H1 (cell line): ENCODE measurements at regions not wholly inside any gene's neighbourhood (a gene's known extent, or its start where the extent isn't known, plus 50 kb on each side); places are given as distances from the start of the nearest gene placed in this dataset.

Experiments used
- CHD7 ChIP-seq: fragments of 300-600 bp; sonication (generic); IDR thresholded peaks from 2 replicates; pipeline ENCODE4 v1.7.1; 2012; ENCODE audit warnings: low read length, moderate library complexity, mild to moderate bottlenecking, inconsistent platforms; ENCODE audit not compliant: insufficient replicate concordance

DNA sequence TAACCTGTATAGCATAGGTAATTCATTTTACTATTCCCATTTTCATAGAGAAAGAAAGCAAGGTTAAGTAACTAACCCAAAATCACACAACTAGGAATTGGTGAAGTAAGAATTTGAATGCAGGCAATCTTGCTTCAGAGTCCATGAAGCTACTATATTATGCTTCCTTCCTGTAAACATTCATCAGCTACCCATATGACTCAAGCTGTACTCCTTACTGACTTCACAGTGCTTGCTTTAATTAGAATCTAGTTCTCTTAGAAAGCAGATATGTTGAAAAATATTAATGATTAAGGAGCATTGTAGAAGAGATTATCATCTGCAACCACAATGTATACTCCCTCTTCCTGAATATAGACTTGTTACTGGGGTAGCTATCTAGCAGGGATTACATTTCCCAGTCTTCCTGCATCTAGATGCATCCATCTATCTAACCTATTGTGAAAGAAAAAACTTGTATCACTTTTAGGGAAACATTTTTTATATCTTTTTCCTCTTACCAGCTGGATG lies 961.6 kb upstream of the CHAC2 start (continued):
- no peak for TF ChIP-seq CHD7
